Left lung (tissue), 4 donors: ENCODE measurements at regions not wholly inside any gene's neighbourhood (a gene's known extent, or its start where the extent isn't known, plus 50 kb on each side); places are given as distances from the start of the nearest gene placed in this dataset.

Source experiments
- ATAC-seq: fragments of 200-7000 bp; cut with Tn5 transposase; one replicate; pipeline ENCODE4 v1.9.1; 2020; ENCODE audit warnings: moderate library complexity
- DNase-seq, 4 donors: peaks; one replicate each; pipeline ENCODE4 v3.0.0-alpha.2; 2013 to 2020
- H3K27ac ChIP-seq, 2 donors: fragments of 200-600 bp; sonication (generic) in 1 of 2; one replicate each; pipeline versions ENCODE4 v1.5.0 to v1.8.0; 2020 to 2021
- H3K27me3 ChIP-seq, 2 donors: fragments of 200-600 bp; sonication (generic) in 1 of 2; one replicate each; pipeline versions ENCODE4 v1.5.0 to v1.8.0; 2020 to 2021
- H3K36me3 ChIP-seq, 2 donors: fragments of 200-600 bp; sonication (generic) in 1 of 2; one replicate each; pipeline versions ENCODE4 v1.5.0 to v1.8.0; 2020 to 2021
- H3K4me1 ChIP-seq, 2 donors: fragments of 200-600 bp; one replicate each; pipeline ENCODE4 v1.8.0; 2021
- H3K4me3 ChIP-seq, 2 donors: fragments of 200-600 bp; sonication (generic) in 1 of 2; one replicate each; pipeline versions ENCODE4 v1.5.0 to v1.8.0; 2020 to 2021; ENCODE audit warnings: mild to moderate bottlenecking in 1 of 2
- H3K9me3 ChIP-seq, 2 donors: fragments of 200-600 bp; sonication (generic) in 1 of 2; one replicate each; pipeline versions ENCODE4 v1.5.0 to v1.8.0; 2020 to 2021
- CTCF ChIP-seq, 2 donors: fragments of 200-600 bp; sonication (generic) in 1 of 2; IDR thresholded peaks; one replicate each; pipeline versions ENCODE4 v1.5.0 to v1.8.0; 2021; ENCODE audit warnings: antibody characterized with exemption in 2 of 2
- intact Hi-C, 2 donors: fragments of 100-400 bp; cut with DNase I; formaldehyde crosslinking; loops; one replicate each; pipeline versions ENCODE4 v1.11.2 to v1.14.2; 2022
- donor health status: DM: no; HTN: yes; CAD: no.
- donor health status: DM: no; HTN: no; CAD: no.

- Histone ChIP-seq H3K27ac (no peak overlapping the region), H3K36me3 (no peaks in the 10 kb centered on the region), H3K9me3 (no peaks in the 10 kb centered on the region), H3K4me1 (no peaks in the 10 kb centered on the region), H3K4me3 (no peak overlapping the region), H3K27me3 (no peaks in the 10 kb centered on the region)
- TF ChIP-seq CTCF (IDR thresholded peaks at IDR 0.05), result no peak
- ATAC-seq, result no peak
- intact Hi-C loops, result no loop called here
- DNase-seq, result no peak
Measured at GRCh38 chr14:62369919-62370560, 607.8 kb downstream of the SNAPC1 start.

- Histone ChIP-seq H3K27ac (no peak overlapping the region), H3K4me3 (no peak overlapping the region), H3K9me3 (peaks cover 0 to 2% of the 10 kb centered on the region in 2 donors), H3K36me3 (no peaks in the 10 kb centered on the region), H3K4me1 (no peaks in the 10 kb centered on the region), H3K27me3 (no peaks in the 10 kb centered on the region)
- TF ChIP-seq CTCF (IDR thresholded peaks at IDR 0.05), result no peak
- intact Hi-C loops, result no loop called here
- DNase-seq (no peak), ATAC-seq (no peak)
Measured at GRCh38 chr14:62373944-62374343, 611.7 kb downstream of the SNAPC1 start.

- intact Hi-C loops, result no loop called here
- H3K27me3 ChIP-seq, result no peaks in the 10 kb centered on the region
- H3K4me3 ChIP-seq, result no peak overlapping the region
- no peaks in the 10 kb centered on the region for H3K4me1 ChIP-seq
- DNase-seq (no peak), ATAC-seq (no peak)
- peaks cover 0 to 2% of the 10 kb centered on the region in 2 donors for H3K9me3 ChIP-seq
- no peaks in the 10 kb centered on the region for H3K36me3 ChIP-seq
- TF ChIP-seq CTCF (IDR thresholded peaks at IDR 0.05), result no peak
- no peak overlapping the region for H3K27ac ChIP-seq
Measured at GRCh38 chr14:62378057-62378456, 615.8 kb downstream of the SNAPC1 start.

GRCh38 chr14:62381311-62382070 is 619.3 kb downstream of the SNAPC1 start:
- no peak for TF ChIP-seq CTCF (IDR thresholded peaks at IDR 0.05)
- DNase-seq (no peak), ATAC-seq (no peak)
- Histone ChIP-seq H3K4me1 (no peaks in the 10 kb centered on the region), H3K4me3 (no peak overlapping the region), H3K27me3 (no peaks in the 10 kb centered on the region), H3K9me3 (peaks cover 0 to 6% of the 10 kb centered on the region in 2 donors), H3K36me3 (no peaks in the 10 kb centered on the region), H3K27ac (no peak overlapping the region)
- intact Hi-C loops, result no loop called here

GRCh38 chr14:62409169-62409568 is 636.1 kb downstream of the KCNH5 start:
- TF ChIP-seq CTCF (IDR thresholded peaks at IDR 0.05), result no peak

More at GRCh38 chr14:62409169-62409568, 636.1 kb downstream of the KCNH5 start:
- Histone ChIP-seq H3K9me3 (no peaks in the 10 kb centered on the region), H3K27me3 (no peaks in the 10 kb centered on the region), H3K4me3 (no peak overlapping the region), H3K27ac (no peak overlapping the region), H3K36me3 (no peaks in the 10 kb centered on the region), H3K4me1 (no peaks in the 10 kb centered on the region)
- DNase-seq, result no peak
- intact Hi-C loops, result no loop called here
- no peak for ATAC-seq
